GM10248 (cell line): ENCODE measurements at regions not wholly inside any gene's neighbourhood (a gene's known extent, or its start where the extent isn't known, plus 50 kb on each side); places are given as distances from the start of the nearest gene placed in this dataset.

Source experiments
- CTCF ChIA-PET: fragments of 300-600 bp; sonication (Branson Sonifier 250); formaldehyde crosslinking; extraction: SDS; loops from one replicate; lab custom pipeline; 2021; ENCODE audit warnings: antibody characterized with exemption; lab: Yijun Ruan, JAX
- POLR2A ChIA-PET: fragments of 350-650 bp; sonication (Branson Sonifier 250); formaldehyde crosslinking; extraction: SDS; loops from one replicate; lab custom pipeline; 2020; ENCODE audit warnings: antibody characterized with exemption; lab: Yijun Ruan, JAX
- DNase-seq: peaks from one replicate; pipeline ENCODE4 v3.0.0; 2012; ENCODE audit errors: extremely low spot score
- TF ChIP-seq, protein P1 (sequence below): IDR thresholded peaks from 2 replicates; pipeline ENCODE4 v1.5.1; 2012; ENCODE audit warnings: mild to moderate bottlenecking, low read depth; ENCODE audit errors: extremely low read depth, missing control alignments, control extremely low read depth

DNA sequence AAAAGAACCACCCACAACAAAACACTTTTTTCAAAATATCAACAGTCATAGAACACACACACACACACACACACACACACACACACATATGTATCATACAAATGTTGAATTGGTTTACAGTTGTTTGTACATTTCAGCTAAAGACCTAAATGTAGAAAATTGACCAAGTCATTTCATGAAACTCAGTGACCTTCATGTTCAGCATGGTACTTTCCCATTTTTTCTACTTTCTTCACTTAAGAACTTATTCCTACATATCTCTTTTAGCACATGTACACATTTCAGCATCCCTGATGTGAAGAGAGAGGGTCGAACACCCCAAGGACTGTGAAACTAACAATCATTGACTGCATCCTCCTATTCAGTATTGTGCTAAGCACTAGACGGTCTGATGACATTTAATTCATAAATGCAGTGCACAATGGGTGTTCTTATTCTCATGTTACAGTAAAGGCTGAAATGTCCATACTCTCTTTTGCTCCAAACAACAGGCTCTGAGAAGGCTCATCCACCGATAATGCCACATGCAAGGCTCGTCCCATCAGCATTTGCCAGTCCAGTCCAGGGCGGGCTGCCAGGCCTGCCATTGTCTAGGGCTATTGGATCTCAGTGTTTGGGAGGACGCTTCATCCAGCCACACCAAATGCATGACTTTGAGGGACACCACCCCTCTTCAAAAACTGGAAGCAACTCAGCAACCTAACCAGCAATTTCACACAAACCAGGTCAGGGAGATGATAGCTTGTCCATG is 150.1 kb upstream of the RUNX1 start:
- DNase-seq: no peak
- CTCF ChIA-PET: interaction anchor here (0.8 to 1.8 kb wide), 5 partner anchors 8 to 37 kb away, joined by 3 to 10 read pairs (median 4); no protein-coding TSS in a partner anchor
- TF ChIP-seq, protein P1, sequence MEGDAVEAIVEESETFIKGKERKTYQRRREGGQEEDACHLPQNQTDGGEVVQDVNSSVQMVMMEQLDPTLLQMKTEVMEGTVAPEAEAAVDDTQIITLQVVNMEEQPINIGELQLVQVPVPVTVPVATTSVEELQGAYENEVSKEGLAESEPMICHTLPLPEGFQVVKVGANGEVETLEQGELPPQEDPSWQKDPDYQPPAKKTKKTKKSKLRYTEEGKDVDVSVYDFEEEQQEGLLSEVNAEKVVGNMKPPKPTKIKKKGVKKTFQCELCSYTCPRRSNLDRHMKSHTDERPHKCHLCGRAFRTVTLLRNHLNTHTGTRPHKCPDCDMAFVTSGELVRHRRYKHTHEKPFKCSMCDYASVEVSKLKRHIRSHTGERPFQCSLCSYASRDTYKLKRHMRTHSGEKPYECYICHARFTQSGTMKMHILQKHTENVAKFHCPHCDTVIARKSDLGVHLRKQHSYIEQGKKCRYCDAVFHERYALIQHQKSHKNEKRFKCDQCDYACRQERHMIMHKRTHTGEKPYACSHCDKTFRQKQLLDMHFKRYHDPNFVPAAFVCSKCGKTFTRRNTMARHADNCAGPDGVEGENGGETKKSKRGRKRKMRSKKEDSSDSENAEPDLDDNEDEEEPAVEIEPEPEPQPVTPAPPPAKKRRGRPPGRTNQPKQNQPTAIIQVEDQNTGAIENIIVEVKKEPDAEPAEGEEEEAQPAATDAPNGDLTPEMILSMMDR: no peak
- POLR2A ChIA-PET: no interaction called here

DNA sequence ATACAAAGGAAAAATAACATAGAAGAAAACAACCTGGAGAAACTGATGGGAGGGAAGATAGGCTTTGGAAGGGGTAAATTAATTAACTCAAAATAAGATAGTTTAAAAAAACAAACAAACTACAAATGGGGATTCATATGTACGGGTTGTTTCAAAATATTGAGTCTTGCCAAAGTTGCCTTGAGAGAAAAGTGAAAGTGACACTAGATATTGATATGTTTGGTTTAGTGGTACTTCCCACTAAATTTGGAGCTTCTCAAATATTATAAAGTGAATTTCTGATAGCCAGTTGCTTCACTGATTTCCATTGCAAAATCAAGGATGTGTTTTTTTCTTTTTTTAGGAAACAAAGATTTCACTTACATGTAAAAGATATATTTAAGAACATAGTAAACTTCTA is 149.5 kb upstream of the RUNX1 start:
- POLR2A ChIA-PET: no interaction called here
- no peak for DNase-seq
- TF ChIP-seq, protein P1: no peak
- CTCF ChIA-PET: interaction anchor here (1.2 to 1.6 kb wide), 2 partner anchors 10 to 36 kb away, joined by 3 to 5 read pairs; no protein-coding TSS in a partner anchor

DNA sequence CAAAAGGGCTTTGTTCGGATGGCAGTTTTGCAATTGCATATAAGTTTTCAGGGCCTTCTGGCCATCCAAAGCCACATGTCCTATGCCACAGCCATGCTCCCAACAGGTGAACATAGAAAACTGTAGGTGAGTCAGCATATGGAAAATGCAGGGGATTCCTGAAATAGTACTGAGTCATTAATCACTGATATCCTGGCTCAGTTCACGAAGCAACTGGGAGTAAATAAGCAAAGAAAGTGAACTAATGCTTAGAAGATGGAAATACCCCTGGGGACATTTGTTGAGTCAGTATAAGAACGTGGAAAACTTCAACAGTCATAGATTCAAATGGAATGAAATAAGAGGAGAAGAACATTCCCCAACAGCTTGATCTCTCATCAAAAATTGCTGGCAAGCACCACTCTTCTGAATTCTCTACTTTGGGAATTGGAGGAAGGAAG is 148.9 kb upstream of the RUNX1 start:
- CTCF ChIA-PET: interaction anchor here (1.2 kb wide), 1 partner anchor 11 kb away, joined by 5 read pairs; no protein-coding TSS in a partner anchor
- POLR2A ChIA-PET: no interaction called here
- TF ChIP-seq, protein P1: no peak
- DNase-seq: no peak

DNA sequence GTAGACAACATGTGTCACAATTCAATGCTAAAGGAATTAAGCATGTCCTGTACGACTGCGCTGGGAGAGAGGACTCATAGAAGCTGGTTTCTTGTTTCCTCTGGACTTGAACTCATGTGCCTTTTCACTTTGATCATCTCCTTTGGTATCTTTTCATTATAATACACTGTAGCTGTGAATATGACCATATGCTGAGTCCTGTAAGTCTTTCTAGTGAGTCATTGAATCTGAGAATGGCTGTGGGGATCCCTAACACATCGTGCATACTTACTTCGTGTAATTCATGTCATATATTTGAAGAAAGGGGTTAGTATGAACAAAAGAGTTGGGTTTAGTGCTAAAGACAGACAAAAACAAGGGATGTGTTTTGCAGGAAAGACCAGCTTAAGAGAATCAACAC is 148.1 kb upstream of the RUNX1 start:
- no peak for DNase-seq
- POLR2A ChIA-PET: interaction anchor here (0.6 kb wide), 1 partner anchor 1980 kb away, joined by 4 read pairs; no protein-coding TSS in a partner anchor
- TF ChIP-seq, protein P1: no peak
- CTCF ChIA-PET: interaction anchor here (0.6 to 1.2 kb wide), 2 partner anchors 9 to 17 kb away, joined by 3 to 5 read pairs; no protein-coding TSS in a partner anchor

DNA sequence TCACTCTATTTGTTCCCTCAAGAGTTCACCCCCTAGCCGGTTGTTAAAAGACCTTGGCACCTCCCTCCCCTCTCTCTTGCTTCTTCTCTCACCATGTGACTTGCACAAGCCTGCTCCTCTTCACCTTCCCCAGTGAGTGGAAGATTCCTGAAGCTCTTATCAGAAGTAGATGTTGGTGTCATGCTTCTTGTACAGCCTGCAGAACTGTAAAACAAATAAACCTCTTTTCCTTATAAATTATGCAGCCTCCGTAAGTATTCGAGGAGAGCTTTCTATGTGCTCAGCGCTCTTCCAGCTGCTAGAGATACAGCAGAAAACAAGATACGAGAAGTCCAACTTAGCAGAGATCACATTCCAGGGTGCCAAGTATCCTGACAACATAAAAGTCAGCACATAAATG is 147.0 kb upstream of the RUNX1 start:
- POLR2A ChIA-PET: no interaction called here
- CTCF ChIA-PET: interaction anchor here (1.2 kb wide), 1 partner anchor 10 kb away, joined by 5 read pairs; no protein-coding TSS in a partner anchor
- TF ChIP-seq, protein P1: no peak

DNA sequence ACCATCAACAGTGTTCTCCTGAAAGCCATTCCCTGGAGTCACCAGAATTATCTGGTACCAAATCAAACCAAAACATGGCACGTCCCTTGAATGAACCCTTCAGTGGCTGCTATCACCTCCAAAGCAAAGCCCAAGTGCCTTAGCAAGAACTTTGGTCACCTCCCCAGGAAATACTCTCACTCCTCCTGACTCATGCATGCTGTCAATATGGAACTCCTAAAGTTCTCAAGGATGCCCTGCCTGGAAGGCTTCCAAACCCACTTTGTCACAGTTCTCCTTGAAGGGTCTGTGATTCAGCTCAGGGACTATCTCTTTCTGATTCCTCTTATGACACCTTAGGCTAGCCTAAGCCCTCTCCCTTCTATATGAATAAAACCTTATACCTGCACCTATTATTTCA is 146.1 kb upstream of the RUNX1 start:
- no peak for DNase-seq
- TF ChIP-seq, protein P1: no peak
- ChIA-PET POLR2A (no interaction called here), CTCF (no interaction called here)

More for the DNA sequence above, 147.0 kb upstream of the RUNX1 start:
- DNase-seq: no peak
